ENCODE measurements at regions not wholly inside any gene's neighbourhood (a gene's known extent, or its start where the extent isn't known, plus 50 kb on each side); places are given as distances from the start of the nearest gene placed in this dataset.

- in situ Hi-C loops (cut with MboI; ENCODE audit: low sequenced_read_pairs, unreplicated experiment): no loop called here
- DNase-seq (ENCODE audit: low spot score): peak; percentile 20
- TF ChIP-seq, protein P1, sequence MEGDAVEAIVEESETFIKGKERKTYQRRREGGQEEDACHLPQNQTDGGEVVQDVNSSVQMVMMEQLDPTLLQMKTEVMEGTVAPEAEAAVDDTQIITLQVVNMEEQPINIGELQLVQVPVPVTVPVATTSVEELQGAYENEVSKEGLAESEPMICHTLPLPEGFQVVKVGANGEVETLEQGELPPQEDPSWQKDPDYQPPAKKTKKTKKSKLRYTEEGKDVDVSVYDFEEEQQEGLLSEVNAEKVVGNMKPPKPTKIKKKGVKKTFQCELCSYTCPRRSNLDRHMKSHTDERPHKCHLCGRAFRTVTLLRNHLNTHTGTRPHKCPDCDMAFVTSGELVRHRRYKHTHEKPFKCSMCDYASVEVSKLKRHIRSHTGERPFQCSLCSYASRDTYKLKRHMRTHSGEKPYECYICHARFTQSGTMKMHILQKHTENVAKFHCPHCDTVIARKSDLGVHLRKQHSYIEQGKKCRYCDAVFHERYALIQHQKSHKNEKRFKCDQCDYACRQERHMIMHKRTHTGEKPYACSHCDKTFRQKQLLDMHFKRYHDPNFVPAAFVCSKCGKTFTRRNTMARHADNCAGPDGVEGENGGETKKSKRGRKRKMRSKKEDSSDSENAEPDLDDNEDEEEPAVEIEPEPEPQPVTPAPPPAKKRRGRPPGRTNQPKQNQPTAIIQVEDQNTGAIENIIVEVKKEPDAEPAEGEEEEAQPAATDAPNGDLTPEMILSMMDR (IDR thresholded peaks at IDR 0.05; ENCODE audit: borderline replicate concordance, control extremely low read depth, extremely low read depth, insufficient read depth, missing control alignments): peak; percentile 51
These were observed 603.8 kb downstream of the TLE4 start for GRCh38 chr9:80175286-80176150.

DNA sequence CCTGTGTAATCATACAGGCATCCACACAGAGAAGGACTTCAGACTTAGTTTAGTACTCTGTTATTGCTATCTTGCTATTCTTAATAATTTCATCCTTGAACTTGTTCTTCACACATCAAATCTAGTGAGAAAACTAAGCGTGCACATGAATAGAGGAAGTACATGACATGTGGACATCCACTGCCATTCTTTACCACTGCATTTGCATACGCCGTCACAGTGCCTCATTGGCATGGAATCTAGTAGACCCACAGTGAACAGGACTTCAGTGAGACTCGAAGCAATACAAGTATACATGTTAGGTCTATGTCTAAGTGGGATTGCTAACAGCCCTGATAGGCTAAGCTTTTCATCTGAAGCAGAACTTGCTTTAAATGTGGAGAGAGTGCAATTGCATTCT lies 592.1 kb downstream of the TLE4 start:
- no peak for DNase-seq (ENCODE audit: low spot score)
- in situ Hi-C loops (cut with MboI; ENCODE audit: low sequenced_read_pairs, unreplicated experiment): no loop called here
- TF ChIP-seq, protein P1 (IDR thresholded peaks at IDR 0.05; ENCODE audit: borderline replicate concordance, control extremely low read depth, extremely low read depth, insufficient read depth, missing control alignments): no peak

GRCh38 chr9:80158554-80159170 lies 586.9 kb downstream of the TLE4 start:
- in situ Hi-C loops (cut with MboI; ENCODE audit: low sequenced_read_pairs, unreplicated experiment): no loop called here
- TF ChIP-seq, protein P1 (IDR thresholded peaks at IDR 0.05; ENCODE audit: borderline replicate concordance, control extremely low read depth, extremely low read depth, insufficient read depth, missing control alignments): no peak
- DNase-seq (ENCODE audit: low spot score): no peak

- in situ Hi-C loops (cut with MboI; ENCODE audit: low sequenced_read_pairs, unreplicated experiment): no loop called here
- TF ChIP-seq, protein P1 (IDR thresholded peaks at IDR 0.05; ENCODE audit: borderline replicate concordance, control extremely low read depth, extremely low read depth, insufficient read depth, missing control alignments): no peak
- no peak for DNase-seq (ENCODE audit: low spot score)
These were observed 586.4 kb downstream of the TLE4 start for GRCh38 chr9:80158131-80158530.

GRCh38 chr9:80157561-80157983 lies 585.8 kb downstream of the TLE4 start:
- in situ Hi-C loops (cut with MboI; ENCODE audit: low sequenced_read_pairs, unreplicated experiment): no loop called here
- TF ChIP-seq, protein P1 (IDR thresholded peaks at IDR 0.05; ENCODE audit: borderline replicate concordance, control extremely low read depth, extremely low read depth, insufficient read depth, missing control alignments): no peak

GRCh38 chr9:80156756-80157472 lies 585.1 kb downstream of the TLE4 start:
- in situ Hi-C loops (cut with MboI; ENCODE audit: low sequenced_read_pairs, unreplicated experiment): no loop called here
- TF ChIP-seq, protein P1 (IDR thresholded peaks at IDR 0.05; ENCODE audit: borderline replicate concordance, control extremely low read depth, extremely low read depth, insufficient read depth, missing control alignments): no peak
- DNase-seq (ENCODE audit: low spot score): no peak

More at GRCh38 chr9:80157561-80157983, 585.8 kb downstream of the TLE4 start:
- no peak for DNase-seq (ENCODE audit: low spot score)

Data from GM13976 (cell line).